DND-41 (cell line): ENCODE measurements at regions not wholly inside any gene's neighbourhood (a gene's known extent, or its start where the extent isn't known, plus 50 kb on each side); places are given as distances from the start of the nearest gene placed in this dataset.

Experiments
- EZH2 ChIP-seq: IDR thresholded peaks from 3 replicates; pipeline ENCODE4 v1.6.1; 2012; ENCODE audit warnings: borderline replicate concordance, low read depth, mild to moderate bottlenecking, moderate library complexity, low read length, inconsistent platforms; ENCODE audit not compliant: severe bottlenecking
- TF ChIP-seq, protein P1 (sequence below): IDR thresholded peaks from 2 replicates; pipeline ENCODE4 v1.5.1; 2012; ENCODE audit warnings: borderline replicate concordance, low read length, moderate library complexity, mild to moderate bottlenecking; ENCODE audit not compliant: poor library complexity, severe bottlenecking; ENCODE audit errors: extremely low read depth

DNA sequence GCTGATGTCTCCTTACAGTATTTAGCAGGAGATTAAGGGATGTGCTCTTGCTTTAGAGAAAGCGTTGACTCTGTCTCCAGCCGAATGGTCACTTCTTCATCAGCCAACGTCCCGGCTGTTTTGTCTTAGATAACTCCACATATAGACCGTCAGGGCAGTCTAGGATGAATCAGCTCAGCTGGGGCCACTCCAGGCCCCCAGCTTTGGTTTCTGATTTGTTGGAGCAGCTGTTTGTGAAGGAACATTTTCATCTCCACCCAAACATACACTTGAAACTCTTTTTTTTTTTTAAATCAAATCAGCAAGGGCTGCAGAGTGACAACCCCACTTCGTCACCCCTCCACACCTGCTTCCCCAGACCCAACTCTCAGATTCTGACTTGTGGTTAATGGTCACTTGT lies 206.1 kb upstream of the GALNT2 start:
- TF ChIP-seq, protein P1, sequence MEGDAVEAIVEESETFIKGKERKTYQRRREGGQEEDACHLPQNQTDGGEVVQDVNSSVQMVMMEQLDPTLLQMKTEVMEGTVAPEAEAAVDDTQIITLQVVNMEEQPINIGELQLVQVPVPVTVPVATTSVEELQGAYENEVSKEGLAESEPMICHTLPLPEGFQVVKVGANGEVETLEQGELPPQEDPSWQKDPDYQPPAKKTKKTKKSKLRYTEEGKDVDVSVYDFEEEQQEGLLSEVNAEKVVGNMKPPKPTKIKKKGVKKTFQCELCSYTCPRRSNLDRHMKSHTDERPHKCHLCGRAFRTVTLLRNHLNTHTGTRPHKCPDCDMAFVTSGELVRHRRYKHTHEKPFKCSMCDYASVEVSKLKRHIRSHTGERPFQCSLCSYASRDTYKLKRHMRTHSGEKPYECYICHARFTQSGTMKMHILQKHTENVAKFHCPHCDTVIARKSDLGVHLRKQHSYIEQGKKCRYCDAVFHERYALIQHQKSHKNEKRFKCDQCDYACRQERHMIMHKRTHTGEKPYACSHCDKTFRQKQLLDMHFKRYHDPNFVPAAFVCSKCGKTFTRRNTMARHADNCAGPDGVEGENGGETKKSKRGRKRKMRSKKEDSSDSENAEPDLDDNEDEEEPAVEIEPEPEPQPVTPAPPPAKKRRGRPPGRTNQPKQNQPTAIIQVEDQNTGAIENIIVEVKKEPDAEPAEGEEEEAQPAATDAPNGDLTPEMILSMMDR = no peak
- no peak for TF ChIP-seq EZH2
